ENCODE measurements at regions not wholly inside any gene's neighbourhood (a gene's known extent, or its start where the extent isn't known, plus 50 kb on each side); places are given as distances from the start of the nearest gene placed in this dataset.

- Mint-ChIP-seq H3K9me3 (no peaks in the 10 kb centered on the region), H3K27me3 (ENCODE audit: insufficient read depth, low read depth, poor library complexity) (peaks cover 2% of the 10 kb centered on the region), H3K27ac (no peak overlapping the region), H3K4me3 (no peak overlapping the region), H3K36me3 (ENCODE audit: low read depth) (no peaks in the 10 kb centered on the region), H3K4me1 (peaks cover under 1% of the 10 kb centered on the region; the same call in 2 of the 3 replicates)
- Histone ChIP-seq H3K4me3 (no peak overlapping the region), H3K4me2 (no peak overlapping the region), H3F3A (replicated peaks; ENCODE audit: low read depth) (no peaks in the 10 kb centered on the region), H3K36me3 (ENCODE audit: insufficient read depth) (no peaks in the 10 kb centered on the region), H3K79me2 (replicated peaks; ENCODE audit: insufficient read depth) (no peaks in the 10 kb centered on the region), H2AFZ (peak overlapping the region; percentile 56; the same call in 1 of the 2 replicates), H4K20me1 (replicated peaks; ENCODE audit: insufficient read depth) (no peaks in the 10 kb centered on the region), H3K9me2 (ENCODE audit: insufficient read depth) (0 out of 2 replicates have a peak, but pooled peaks cover 15% of the 10 kb centered on the region), H3K27ac (ENCODE audit: low read depth) (no peak overlapping the region), H3K4me1 (ENCODE audit: insufficient read depth) (no peaks in the 10 kb centered on the region), H3K27me3 (ENCODE audit: insufficient read depth) (no peaks in the 10 kb centered on the region)
- no peak for TF ChIP-seq ZNF331 (CRISPR knock-in tag; IDR thresholded peaks at IDR 0.05; ENCODE audit: low read depth)
- TF ChIP-seq EZH2 (IDR thresholded peaks at IDR 0.05; ENCODE audit: low read depth, unreplicated experiment): no peak
- no peak for TF ChIP-seq STAT1 (IDR thresholded peaks at IDR 0.05; ENCODE audit: unreplicated experiment)
- TF ChIP-seq CTCF (conservative IDR thresholded peaks at IDR 0.05; ENCODE audit: low read depth in 2 of 2): no peak
- TF ChIP-seq JUNB (IDR thresholded peaks at IDR 0.05; ENCODE audit: unreplicated experiment): no peak
- no peak for TF ChIP-seq POLR2AphosphoS5 (IDR thresholded peaks at IDR 0.05; ENCODE audit: low read depth)
- TF ChIP-seq ZNF114 (CRISPR knock-in tag; IDR thresholded peaks at IDR 0.05): no peak
- TF ChIP-seq NANOG (IDR thresholded peaks at IDR 0.05; ENCODE audit: borderline replicate concordance): no peak
- ATAC-seq: no peak
- DNase-seq (ENCODE audit: low spot score): no peak
Observed at GRCh38 chr16:20203272-20203671, 124.0 kb downstream of the GP2 start.

GRCh38 chr16:20202747-20203146 lies 124.6 kb downstream of the GP2 start:
- H3K9me3 Mint-ChIP-seq: no peaks in the 10 kb centered on the region
- H3K27me3 Mint-ChIP-seq (ENCODE audit: insufficient read depth, low read depth, poor library complexity): peaks cover 2% of the 10 kb centered on the region
- H3K36me3 Mint-ChIP-seq (ENCODE audit: low read depth): no peaks in the 10 kb centered on the region
- no peak for TF ChIP-seq CTCF (conservative IDR thresholded peaks at IDR 0.05; ENCODE audit: low read depth in 2 of 2)
- no peak for TF ChIP-seq EZH2 (IDR thresholded peaks at IDR 0.05; ENCODE audit: low read depth, unreplicated experiment)
- TF ChIP-seq EZH2phosphoT487 (IDR thresholded peaks at IDR 0.05; ENCODE audit: unreplicated experiment): no peak
- no peak for TF ChIP-seq STAT1 (IDR thresholded peaks at IDR 0.05; ENCODE audit: unreplicated experiment)
- TF ChIP-seq ZNF114 (CRISPR knock-in tag; IDR thresholded peaks at IDR 0.05): no peak
- no peaks in the 10 kb centered on the region for H3K4me1 Mint-ChIP-seq
- no peak overlapping the region for H3K27ac Mint-ChIP-seq
- Histone ChIP-seq H3K27ac (ENCODE audit: low read depth) (no peak overlapping the region), H3K4me2 (no peak overlapping the region), H3K79me2 (replicated peaks; ENCODE audit: insufficient read depth) (no peaks in the 10 kb centered on the region), H4K20me1 (replicated peaks; ENCODE audit: insufficient read depth) (no peaks in the 10 kb centered on the region), H3K4me1 (ENCODE audit: insufficient read depth) (no peaks in the 10 kb centered on the region), H3K9me2 (ENCODE audit: insufficient read depth) (0 out of 2 replicates have a peak, but pooled peaks cover 9% of the 10 kb centered on the region), H3K36me3 (ENCODE audit: insufficient read depth) (no peaks in the 10 kb centered on the region; the same call in 1 of the 2 replicates), H3F3A (replicated peaks; ENCODE audit: low read depth) (no peaks in the 10 kb centered on the region), H3K27me3 (ENCODE audit: insufficient read depth) (no peaks in the 10 kb centered on the region), H2AFZ (peak overlapping the region; percentile 56; the same call in 1 of the 2 replicates), H3K4me3 (no peak overlapping the region)
- DNase-seq (ENCODE audit: low spot score): no peak
- H3K4me3 Mint-ChIP-seq: no peak overlapping the region
- no peak for ATAC-seq

All from GM23338 (cell line).